Ishikawa (cell line): ENCODE measurements at regions not wholly inside any gene's neighbourhood (a gene's known extent, or its start where the extent isn't known, plus 50 kb on each side); places are given as distances from the start of the nearest gene placed in this dataset.

Experiments
- EGR1 ChIP-seq: IDR thresholded peaks from 2 replicates; pipeline ENCODE4 v1.6.1; 2012
- EP300 ChIP-seq: IDR thresholded peaks from 2 replicates; pipeline ENCODE4 v1.6.1; 2012; ENCODE audit warnings: borderline replicate concordance
- REST ChIP-seq: IDR thresholded peaks from 2 replicates; pipeline ENCODE4 v1.6.1; 2012; ENCODE audit warnings: low read depth, mild to moderate bottlenecking
- TAF1 ChIP-seq: IDR thresholded peaks from 2 replicates; pipeline ENCODE4 v1.6.1; 2012; ENCODE audit warnings: low read depth, mild to moderate bottlenecking
- USF1 ChIP-seq: IDR thresholded peaks from 2 replicates; pipeline ENCODE4 v1.6.1; 2012
- ZBTB7A ChIP-seq: IDR thresholded peaks from 2 replicates; pipeline ENCODE4 v1.6.1; 2012; ENCODE audit warnings: low read depth

- no peak for TF ChIP-seq EGR1
- TF ChIP-seq REST, result no peak
- TF ChIP-seq EP300, result no peak
- TF ChIP-seq TAF1, result no peak
- no peak for TF ChIP-seq ZBTB7A
- no peak for TF ChIP-seq USF1
Observed at GRCh38 chr2:122523143-122523542, 767.7 kb downstream of the TSN start.
